ENCODE measurements at regions not wholly inside any gene's neighbourhood (a gene's known extent, or its start where the extent isn't known, plus 50 kb on each side); places are given as distances from the start of the nearest gene placed in this dataset.

DNA sequence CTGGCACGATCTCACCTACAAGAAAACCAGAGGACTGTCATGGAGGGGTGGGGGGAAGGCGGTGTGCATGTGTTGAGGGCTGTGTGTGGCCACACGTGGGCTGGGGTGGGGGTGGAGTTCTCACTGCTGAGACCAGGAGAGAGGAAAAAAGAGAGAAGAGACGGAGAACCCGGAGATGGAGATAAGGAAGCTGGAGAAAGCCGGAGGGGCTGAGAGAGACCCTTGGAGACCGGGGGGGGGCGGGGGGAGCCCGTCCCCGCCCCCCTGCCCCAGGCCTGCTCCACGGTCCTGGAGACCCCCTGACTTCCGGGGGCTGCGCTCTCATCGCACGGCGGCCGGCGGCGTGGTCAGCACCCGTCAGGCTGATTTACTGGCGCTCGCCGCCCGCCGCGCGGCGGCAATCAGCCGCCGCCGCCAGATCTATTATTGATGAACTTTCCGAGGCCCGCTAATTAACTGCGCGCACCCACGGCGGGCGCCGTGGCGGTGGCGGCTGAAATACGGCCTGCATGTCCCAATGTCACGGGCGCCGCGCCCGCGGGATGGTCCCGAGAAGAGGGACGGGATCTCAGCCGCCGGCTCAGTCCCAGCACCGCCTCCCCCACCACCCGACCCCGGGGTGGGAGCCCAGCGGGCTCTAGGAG is 187.4 kb downstream of the MN1 start:
- Histone ChIP-seq H3K9me2 (ENCODE audit: low read depth, low read length) (no peaks in the 10 kb centered on the region), H4K20me1 (ENCODE audit: insufficient read depth, low read length) (no peaks in the 10 kb centered on the region), H3K4me3 (ENCODE audit: low read depth, low read length, poor library complexity, severe bottlenecking) (no peak overlapping the region), H2AFZ (ENCODE audit: low read length) (no peak overlapping the region), H3K27me3 (ENCODE audit: insufficient read depth, low read length) (no peaks in the 10 kb centered on the region), H3K4me2 (ENCODE audit: low read length) (no peak overlapping the region), H3K79me2 (ENCODE audit: insufficient read depth, low read length) (no peaks in the 10 kb centered on the region), H3K9me3 (ENCODE audit: low read length) (no peaks in the 10 kb centered on the region), H3K4me1 (ENCODE audit: insufficient read depth, low read length, severe bottlenecking) (no peaks in the 10 kb centered on the region), H3K36me3 (ENCODE audit: insufficient read depth, low read length) (no peaks in the 10 kb centered on the region), H3K9ac (ENCODE audit: low read length) (no peak overlapping the region), H3F3A (ENCODE audit: insufficient read depth, low read length) (no peaks in the 10 kb centered on the region), H3K27ac (ENCODE audit: low read depth, low read length, poor library complexity, severe bottlenecking) (no peak overlapping the region)
- TF ChIP-seq, protein P1, sequence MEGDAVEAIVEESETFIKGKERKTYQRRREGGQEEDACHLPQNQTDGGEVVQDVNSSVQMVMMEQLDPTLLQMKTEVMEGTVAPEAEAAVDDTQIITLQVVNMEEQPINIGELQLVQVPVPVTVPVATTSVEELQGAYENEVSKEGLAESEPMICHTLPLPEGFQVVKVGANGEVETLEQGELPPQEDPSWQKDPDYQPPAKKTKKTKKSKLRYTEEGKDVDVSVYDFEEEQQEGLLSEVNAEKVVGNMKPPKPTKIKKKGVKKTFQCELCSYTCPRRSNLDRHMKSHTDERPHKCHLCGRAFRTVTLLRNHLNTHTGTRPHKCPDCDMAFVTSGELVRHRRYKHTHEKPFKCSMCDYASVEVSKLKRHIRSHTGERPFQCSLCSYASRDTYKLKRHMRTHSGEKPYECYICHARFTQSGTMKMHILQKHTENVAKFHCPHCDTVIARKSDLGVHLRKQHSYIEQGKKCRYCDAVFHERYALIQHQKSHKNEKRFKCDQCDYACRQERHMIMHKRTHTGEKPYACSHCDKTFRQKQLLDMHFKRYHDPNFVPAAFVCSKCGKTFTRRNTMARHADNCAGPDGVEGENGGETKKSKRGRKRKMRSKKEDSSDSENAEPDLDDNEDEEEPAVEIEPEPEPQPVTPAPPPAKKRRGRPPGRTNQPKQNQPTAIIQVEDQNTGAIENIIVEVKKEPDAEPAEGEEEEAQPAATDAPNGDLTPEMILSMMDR (IDR thresholded peaks at IDR 0.05; ENCODE audit: low read length) = no peak
- TF ChIP-seq EZH2 (IDR thresholded peaks at IDR 0.05; ENCODE audit: borderline replicate concordance, low read length) = no peak

DNA sequence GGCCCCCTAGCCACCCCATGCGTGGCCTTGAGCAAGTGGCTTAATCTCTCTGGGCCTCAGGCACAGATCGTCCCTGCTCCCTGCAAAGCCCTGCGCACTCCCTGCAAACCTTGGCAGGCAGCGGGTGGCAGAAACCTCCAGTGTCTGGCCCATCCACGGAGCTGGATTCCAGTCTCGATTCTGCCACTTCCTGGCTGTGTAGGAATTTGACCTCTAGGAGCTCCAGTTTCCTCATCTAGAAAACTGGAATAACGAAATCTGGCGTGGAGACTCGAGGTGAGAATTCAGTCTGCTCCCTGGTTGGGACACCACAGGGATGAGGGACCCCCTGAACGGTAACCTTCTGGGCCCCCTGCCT is 186.9 kb downstream of the MN1 start:
- Histone ChIP-seq H3K9ac (ENCODE audit: low read length) (no peak overlapping the region), H3F3A (ENCODE audit: insufficient read depth, low read length) (no peaks in the 10 kb centered on the region), H4K20me1 (ENCODE audit: insufficient read depth, low read length) (no peaks in the 10 kb centered on the region), H3K9me3 (ENCODE audit: low read length) (no peaks in the 10 kb centered on the region), H2AFZ (ENCODE audit: low read length) (no peak overlapping the region), H3K9me2 (ENCODE audit: low read depth, low read length) (no peaks in the 10 kb centered on the region), H3K4me1 (ENCODE audit: insufficient read depth, low read length, severe bottlenecking) (no peaks in the 10 kb centered on the region), H3K27ac (ENCODE audit: low read depth, low read length, poor library complexity, severe bottlenecking) (no peak overlapping the region), H3K79me2 (ENCODE audit: insufficient read depth, low read length) (no peaks in the 10 kb centered on the region), H3K27me3 (ENCODE audit: insufficient read depth, low read length) (no peaks in the 10 kb centered on the region), H3K36me3 (ENCODE audit: insufficient read depth, low read length) (no peaks in the 10 kb centered on the region), H3K4me2 (ENCODE audit: low read length) (no peak overlapping the region), H3K4me3 (ENCODE audit: low read depth, low read length, poor library complexity, severe bottlenecking) (no peak overlapping the region)
- TF ChIP-seq, protein P1 (IDR thresholded peaks at IDR 0.05; ENCODE audit: low read length) = no peak
- no peak for TF ChIP-seq EZH2 (IDR thresholded peaks at IDR 0.05; ENCODE audit: borderline replicate concordance, low read length)

DNA sequence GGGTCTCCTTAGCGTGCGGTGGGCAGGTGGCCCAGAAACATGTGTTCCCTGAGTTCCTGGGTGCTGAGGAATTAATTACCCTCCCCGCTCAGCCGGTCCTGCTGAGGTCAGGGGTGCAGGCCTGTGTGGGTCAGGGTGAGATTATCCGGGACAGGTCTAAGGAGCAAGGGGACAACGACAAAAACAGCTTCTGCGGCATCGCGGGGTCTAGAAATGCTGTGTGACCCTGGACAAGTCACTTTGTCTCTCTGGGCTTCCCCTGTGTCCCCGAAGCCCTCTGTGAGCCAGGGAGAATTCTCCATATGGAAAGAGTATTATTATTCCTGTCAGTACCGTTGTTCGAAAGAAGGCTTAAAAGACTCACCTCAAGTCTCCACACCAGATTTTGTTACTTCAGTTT is 186.1 kb downstream of the MN1 start:
- TF ChIP-seq EZH2 (IDR thresholded peaks at IDR 0.05; ENCODE audit: borderline replicate concordance, low read length) = no peak
- TF ChIP-seq, protein P1 (IDR thresholded peaks at IDR 0.05; ENCODE audit: low read length) = no peak
- Histone ChIP-seq H3K79me2 (ENCODE audit: insufficient read depth, low read length) (no peaks in the 10 kb centered on the region), H3K27ac (ENCODE audit: low read depth, low read length, poor library complexity, severe bottlenecking) (no peak overlapping the region), H3K9me3 (ENCODE audit: low read length) (no peaks in the 10 kb centered on the region), H3K4me3 (ENCODE audit: low read depth, low read length, poor library complexity, severe bottlenecking) (no peak overlapping the region), H3K27me3 (ENCODE audit: insufficient read depth, low read length) (0 out of 2 replicates have a peak, but pooled peaks cover 3% of the 10 kb centered on the region), H3K36me3 (ENCODE audit: insufficient read depth, low read length) (no peaks in the 10 kb centered on the region), H2AFZ (ENCODE audit: low read length) (no peak overlapping the region), H4K20me1 (ENCODE audit: insufficient read depth, low read length) (no peaks in the 10 kb centered on the region), H3F3A (ENCODE audit: insufficient read depth, low read length) (no peaks in the 10 kb centered on the region), H3K4me2 (ENCODE audit: low read length) (no peak overlapping the region), H3K9me2 (ENCODE audit: low read depth, low read length) (no peaks in the 10 kb centered on the region), H3K4me1 (ENCODE audit: insufficient read depth, low read length, severe bottlenecking) (no peaks in the 10 kb centered on the region), H3K9ac (ENCODE audit: low read length) (no peak overlapping the region)

Measured in OCI-LY1 (cell line).